KMS-11 (cell line): ENCODE measurements at regions not wholly inside any gene's neighbourhood (a gene's known extent, or its start where the extent isn't known, plus 50 kb on each side); places are given as distances from the start of the nearest gene placed in this dataset.
"Not testable (repeated sequence)": the region's sequence is repeated elsewhere in the genome, so short reads cannot be mapped to it uniquely, and the experiment has no call there.

Source experiments
- H2AFZ ChIP-seq: fragments of 200-600 bp; sonication (generic); 2 replicates; pipeline ENCODE4 v1.6.1; 2016; ENCODE audit warnings: antibody characterized with exemption, mixed run types, low read depth
- H3K27ac ChIP-seq: fragments of 200-600 bp; sonication (generic); 2 replicates; pipeline ENCODE4 v1.6.1; 2016; ENCODE audit warnings: mild to moderate bottlenecking, mixed run types
- H3K27me3 ChIP-seq: fragments of 200-600 bp; sonication (generic); 2 replicates; pipeline ENCODE4 v1.6.1; 2017; ENCODE audit warnings: mild to moderate bottlenecking, low read depth, mixed run types, moderate library complexity; ENCODE audit not compliant: insufficient read depth
- H3K36me3 ChIP-seq: fragments of 200-600 bp; sonication (generic); 2 replicates; pipeline ENCODE4 v1.6.1; 2017; ENCODE audit warnings: mild to moderate bottlenecking, mixed run types; ENCODE audit not compliant: insufficient read depth
- H3K4me1 ChIP-seq: fragments of 200-600 bp; sonication (generic); 2 replicates; pipeline ENCODE4 v1.6.1; 2016; ENCODE audit warnings: mild to moderate bottlenecking, low read depth, mixed run types; ENCODE audit not compliant: poor library complexity, severe bottlenecking
- H3K4me2 ChIP-seq: fragments of 200-600 bp; sonication (generic); 2 replicates; pipeline ENCODE4 v1.7.0; 2016; ENCODE audit warnings: mild to moderate bottlenecking, mixed run types
- H3K4me3 ChIP-seq: fragments of 200-600 bp; sonication (generic); IDR thresholded peaks from 2 replicates; pipeline ENCODE4 v1.6.1; 2017; ENCODE audit warnings: low read depth, low read length, mixed read lengths; ENCODE audit not compliant: insufficient read depth
- H3K79me2 ChIP-seq: fragments of 200-600 bp; sonication (generic); 2 replicates; pipeline ENCODE4 v1.6.1; 2016; ENCODE audit warnings: low read depth, mixed run types; ENCODE audit not compliant: insufficient read depth
- H3K9ac ChIP-seq: fragments of 200-600 bp; sonication (generic); 2 replicates; pipeline ENCODE4 v1.6.1; 2016; ENCODE audit warnings: mild to moderate bottlenecking, mixed run types
- H4K20me1 ChIP-seq: fragments of 200-600 bp; sonication (generic); 2 replicates; pipeline ENCODE4 v1.6.1; 2016; ENCODE audit warnings: mild to moderate bottlenecking, mixed run types; ENCODE audit not compliant: insufficient read depth
- CTCF ChIP-seq: fragments of 200-600 bp; sonication (generic); conservative IDR thresholded peaks from 2 replicates; pipeline ENCODE4 v1.6.1; 2017; ENCODE audit warnings: low read depth, mild to moderate bottlenecking, antibody characterized with exemption, low read length, moderate library complexity, mixed read lengths

DNA sequence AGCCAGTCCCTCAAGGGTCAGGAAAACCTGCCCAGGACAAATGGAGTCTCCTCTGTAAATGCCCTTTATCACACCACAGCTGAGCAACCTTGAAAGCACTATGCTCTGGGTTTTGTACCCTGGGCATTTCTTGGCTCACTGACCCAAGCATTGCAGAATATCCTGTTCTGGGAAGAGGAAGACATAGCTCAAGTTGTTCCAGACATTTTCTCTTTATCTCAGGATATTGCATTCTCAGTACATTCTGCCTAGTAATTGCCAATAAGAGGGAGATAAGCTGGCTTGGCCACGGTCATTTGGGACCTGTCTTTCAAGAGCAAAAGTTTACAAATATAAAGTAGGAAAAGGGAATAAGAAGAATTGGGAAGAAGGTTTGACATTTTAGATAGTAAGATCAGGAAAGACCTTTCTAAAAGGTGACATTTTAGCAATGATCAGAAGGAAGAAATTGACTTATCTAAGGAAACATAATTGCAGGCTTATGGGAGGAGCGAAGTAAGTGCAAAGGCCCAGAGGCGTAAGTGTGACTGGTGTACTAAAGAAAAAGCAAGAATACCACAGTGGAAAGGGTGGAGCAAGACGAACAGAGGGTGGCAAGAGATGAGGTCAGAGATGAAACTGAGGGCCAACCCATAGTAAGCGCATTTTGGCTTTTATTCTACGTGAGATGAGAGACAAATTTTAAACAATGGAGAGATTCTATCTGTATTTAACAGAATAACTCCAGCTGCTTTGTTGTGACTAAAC is 394.0 kb upstream of the CXADR start:
- Histone ChIP-seq H3K27me3 (no peaks in the 10 kb centered on the region), H4K20me1 (no peaks in the 10 kb centered on the region), H3K79me2 (no peaks in the 10 kb centered on the region), H3K4me1 (no peaks in the 10 kb centered on the region), H2AFZ (no peak overlapping the region), H3K36me3 (no peaks in the 10 kb centered on the region), H3K9ac (no peak overlapping the region), H3K27ac (no peak overlapping the region), H3K4me2 (no peak overlapping the region), H3K4me3 (no peak overlapping the region)
- TF ChIP-seq CTCF: no peak

- H2AFZ ChIP-seq: no peak overlapping the region
- H3K36me3 ChIP-seq: no peaks in the 10 kb centered on the region
- no peaks in the 10 kb centered on the region for H4K20me1 ChIP-seq
- no peak overlapping the region for H3K9ac ChIP-seq
- no peak overlapping the region for H3K4me2 ChIP-seq
- no peak overlapping the region for H3K27ac ChIP-seq
- no peaks in the 10 kb centered on the region for H3K27me3 ChIP-seq
- no peaks in the 10 kb centered on the region for H3K79me2 ChIP-seq
- H3K4me3 ChIP-seq: no peak overlapping the region
- H3K4me1 ChIP-seq: no peaks in the 10 kb centered on the region
- no peak for TF ChIP-seq CTCF
These were observed 393.2 kb upstream of the CXADR start for GRCh38 chr21:17119466-17120297.

- H3K4me3 ChIP-seq, H3K27me3 ChIP-seq, H2AFZ ChIP-seq, H3K27ac ChIP-seq, H4K20me1 ChIP-seq, H3K9ac ChIP-seq, H3K79me2 ChIP-seq, H3K4me2 ChIP-seq, H3K4me1 ChIP-seq, H3K36me3 ChIP-seq: not testable (repeated sequence)
These were observed 385.4 kb upstream of the CXADR start for GRCh38 chr21:17127395-17127794.

DNA sequence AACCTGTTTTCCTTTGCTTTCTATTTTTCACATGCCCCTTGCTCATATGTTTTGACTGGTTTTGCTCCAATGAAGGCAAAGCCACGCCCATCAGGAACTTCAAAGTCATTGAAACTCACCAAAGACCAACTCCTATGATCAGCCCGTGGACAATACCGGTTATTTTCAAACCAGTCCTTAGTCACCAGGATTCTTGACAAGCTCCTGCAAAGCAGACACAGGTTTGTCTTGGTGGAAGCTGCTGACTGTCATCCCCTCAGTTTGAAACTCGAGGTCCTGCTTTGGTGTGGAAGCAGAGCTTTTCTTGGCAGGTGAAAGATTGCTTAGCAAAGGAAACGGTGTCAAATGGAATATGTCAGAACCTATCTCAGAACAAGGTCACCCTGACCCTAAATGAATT is 384.7 kb upstream of the CXADR start:
- TF ChIP-seq CTCF: no peak
- H3K9ac ChIP-seq: no peak overlapping the region
- no peaks in the 10 kb centered on the region for H3K27me3 ChIP-seq
- H3K27ac ChIP-seq: no peak overlapping the region
- H3K4me1 ChIP-seq: no peaks in the 10 kb centered on the region
- H2AFZ ChIP-seq: no peak overlapping the region
- no peaks in the 10 kb centered on the region for H4K20me1 ChIP-seq
- no peak overlapping the region for H3K4me2 ChIP-seq
- no peaks in the 10 kb centered on the region for H3K36me3 ChIP-seq
- H3K79me2 ChIP-seq: no peaks in the 10 kb centered on the region
- H3K4me3 ChIP-seq: no peak overlapping the region

DNA sequence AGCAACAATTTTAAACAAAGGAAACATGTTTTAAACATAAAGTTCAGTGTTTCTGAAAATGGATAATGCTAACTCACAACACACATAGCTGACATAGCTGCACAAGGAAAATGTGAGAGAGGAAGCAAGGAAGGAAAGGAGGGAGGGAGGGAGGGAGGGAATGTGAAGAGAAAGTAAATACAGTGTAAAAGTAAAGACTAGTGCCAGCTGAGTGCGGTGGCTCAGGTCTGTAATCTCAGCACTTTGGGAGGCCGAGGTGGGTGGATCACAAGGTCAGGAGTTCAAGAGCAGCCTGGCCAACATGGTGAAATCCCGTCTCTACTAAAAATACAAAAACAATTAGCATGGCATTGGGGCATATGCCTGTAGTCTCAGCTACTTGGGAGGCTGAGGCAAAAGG is 373.7 kb upstream of the CXADR start:
- not testable (repeated sequence) for H4K20me1 ChIP-seq, H3K79me2 ChIP-seq, H3K27me3 ChIP-seq, H3K4me3 ChIP-seq, H3K36me3 ChIP-seq, H3K4me1 ChIP-seq
- Histone ChIP-seq H2AFZ (peak overlapping the region; percentile 86), H3K4me2 (peak overlapping the region; percentile 84; the same call in 1 of the 2 replicates), H3K27ac (peak overlapping the region; percentile 29; the same call in 1 of the 2 replicates), H3K9ac (peak overlapping the region; percentile 69)
